ENCODE measurements at regions not wholly inside any gene's neighbourhood (a gene's known extent, or its start where the extent isn't known, plus 50 kb on each side); places are given as distances from the start of the nearest gene placed in this dataset.

DNA sequence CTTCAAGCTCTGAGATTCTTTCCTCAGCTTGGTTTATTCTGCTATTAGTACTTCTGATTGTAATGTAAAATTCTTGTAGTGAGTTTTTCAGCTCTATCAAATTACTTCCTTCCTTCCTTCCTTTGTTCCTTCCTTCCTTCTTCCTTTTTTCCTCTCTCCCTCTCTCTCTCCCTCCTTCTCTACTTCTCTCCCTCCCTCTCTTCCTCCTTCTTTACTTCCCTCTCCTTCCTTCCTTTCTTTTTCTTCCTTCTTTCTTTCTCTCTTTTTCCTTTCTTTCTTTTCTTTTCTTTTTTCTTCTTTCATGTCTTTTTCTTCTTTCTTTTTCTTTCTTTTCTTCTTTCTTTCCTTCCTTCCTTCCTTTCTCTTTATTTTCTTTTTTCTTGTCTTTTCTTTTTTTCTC is 565.2 kb upstream of the STXBP6 start:
- no peak overlapping the region for H3K27ac ChIP-seq (ENCODE audit: extremely low read depth, low read depth, low read length)
- H2AFZ ChIP-seq (ENCODE audit: low read depth, low read length) = no peak overlapping the region
- no peaks in the 10 kb centered on the region for H3K27me3 ChIP-seq (ENCODE audit: control insufficient read depth in 2 of 2, insufficient read depth in 2 of 2, low read length in 2 of 2)
- no peaks in the 10 kb centered on the region for H3K36me3 ChIP-seq (ENCODE audit: control insufficient read depth, insufficient read depth, low read length)
- H3K9me1 ChIP-seq (ENCODE audit: control insufficient read depth, insufficient read depth, low read length) = no peaks in the 10 kb centered on the region
- FAIRE-seq = no peak
- TF ChIP-seq ZNF197 (CRISPR knock-in tag; IDR thresholded peaks at IDR 0.05; ENCODE audit: low read depth) (no peak), HIVEP1 (CRISPR knock-in tag; IDR thresholded peaks at IDR 0.05) (no peak), SMAD4 (CRISPR knock-in tag; conservative IDR thresholded peaks at IDR 0.05) (no peak), KLF16 (IDR thresholded peaks at IDR 0.05) (no peak), BRF1 (IDR thresholded peaks at IDR 0.05; ENCODE audit: borderline replicate concordance, extremely low read depth, insufficient read length) (no peak)
- no peak overlapping the region for H3K4me2 ChIP-seq (ENCODE audit: insufficient read depth, low read length)
- BruUV-seq (replicated peaks) = no TSS peak
- H3K79me2 ChIP-seq (ENCODE audit: control insufficient read depth, insufficient read depth, low read length) = no peaks in the 10 kb centered on the region
- H4K20me1 ChIP-seq (replicated peaks; ENCODE audit: control insufficient read depth, insufficient read depth, low read length) = no peaks in the 10 kb centered on the region
- intact Hi-C loops (cut with micrococcal nuclease) = no loop called here
- in situ Hi-C loops (cut with MboI) = no loop called here
- no peak overlapping the region for H3K9ac ChIP-seq (ENCODE audit: insufficient read depth in 1 of 2, low read depth in 2 of 2, low read length in 2 of 2)
- H3K4me3 ChIP-seq = no peak overlapping the region
- ChIA-PET CTCF (ENCODE audit: low intra/inter-chr PET ratio) (no interaction called here), POLR2A (no interaction called here)
- H3K4me1 ChIP-seq (replicated peaks in 1 of 2; ENCODE audit: control insufficient read depth in 2 of 2, insufficient read depth in 2 of 2, low read length in 2 of 2) = no peaks in the 10 kb centered on the region
- ATAC-seq = no peak
- H3K9me3 ChIP-seq (replicated peaks; ENCODE audit: control insufficient read depth, insufficient read depth, low read depth, low read length) = no peaks in the 10 kb centered on the region
- DNase-seq (ENCODE audit: extremely low read depth in 1 of 4, low spot score in 3 of 4) = no peak

DNA sequence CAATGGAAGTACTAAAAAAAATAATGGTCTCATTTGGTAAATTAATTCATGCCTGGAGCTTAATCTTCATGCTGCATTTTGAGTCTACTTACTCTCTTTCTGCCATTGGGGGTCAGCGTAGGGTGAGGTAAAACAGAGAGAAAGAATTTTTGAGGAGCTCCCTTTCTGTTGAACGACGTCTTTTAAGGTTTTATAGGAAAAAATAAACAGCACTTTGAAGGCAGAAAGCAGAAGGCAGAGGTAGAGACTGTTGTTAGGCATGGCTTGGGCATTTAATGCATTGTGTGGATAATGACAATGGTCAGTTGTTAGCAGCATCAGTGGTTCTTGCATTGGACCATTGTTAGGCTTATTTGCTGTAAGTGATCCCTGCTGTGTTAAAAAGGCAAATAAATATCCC is 557.2 kb upstream of the STXBP6 start:
- Histone ChIP-seq H3K27ac (ENCODE audit: extremely low read depth, low read depth, low read length) (no peak overlapping the region), H3K36me3 (ENCODE audit: control insufficient read depth, insufficient read depth, low read length) (no peaks in the 10 kb centered on the region), H3K27me3 (ENCODE audit: control insufficient read depth in 2 of 2, insufficient read depth in 2 of 2, low read length in 2 of 2) (no peaks in the 10 kb centered on the region), H3K79me2 (ENCODE audit: control insufficient read depth, insufficient read depth, low read length) (no peaks in the 10 kb centered on the region), H3K9me3 (replicated peaks; ENCODE audit: control insufficient read depth, insufficient read depth, low read depth, low read length) (no peaks in the 10 kb centered on the region), H3K4me1 (replicated peaks in 1 of 2; ENCODE audit: control insufficient read depth in 2 of 2, insufficient read depth in 2 of 2, low read length in 2 of 2) (no peaks in the 10 kb centered on the region), H3K9ac (ENCODE audit: insufficient read depth in 1 of 2, low read depth in 2 of 2, low read length in 2 of 2) (no peak overlapping the region), H4K20me1 (replicated peaks; ENCODE audit: control insufficient read depth, insufficient read depth, low read length) (no peaks in the 10 kb centered on the region), H3K9me1 (ENCODE audit: control insufficient read depth, insufficient read depth, low read length) (no peaks in the 10 kb centered on the region), H2AFZ (ENCODE audit: low read depth, low read length) (no peak overlapping the region), H3K4me2 (ENCODE audit: insufficient read depth, low read length) (no peak overlapping the region), H3K4me3 (no peak overlapping the region)
- in situ Hi-C loops (cut with MboI) = no loop called here
- no peak for TF ChIP-seq ZNF316 (IDR thresholded peaks at IDR 0.05)
- TF ChIP-seq DDX20 (tag; IDR thresholded peaks at IDR 0.05; ENCODE audit: low read depth) = no peak
- TF ChIP-seq, protein P1, sequence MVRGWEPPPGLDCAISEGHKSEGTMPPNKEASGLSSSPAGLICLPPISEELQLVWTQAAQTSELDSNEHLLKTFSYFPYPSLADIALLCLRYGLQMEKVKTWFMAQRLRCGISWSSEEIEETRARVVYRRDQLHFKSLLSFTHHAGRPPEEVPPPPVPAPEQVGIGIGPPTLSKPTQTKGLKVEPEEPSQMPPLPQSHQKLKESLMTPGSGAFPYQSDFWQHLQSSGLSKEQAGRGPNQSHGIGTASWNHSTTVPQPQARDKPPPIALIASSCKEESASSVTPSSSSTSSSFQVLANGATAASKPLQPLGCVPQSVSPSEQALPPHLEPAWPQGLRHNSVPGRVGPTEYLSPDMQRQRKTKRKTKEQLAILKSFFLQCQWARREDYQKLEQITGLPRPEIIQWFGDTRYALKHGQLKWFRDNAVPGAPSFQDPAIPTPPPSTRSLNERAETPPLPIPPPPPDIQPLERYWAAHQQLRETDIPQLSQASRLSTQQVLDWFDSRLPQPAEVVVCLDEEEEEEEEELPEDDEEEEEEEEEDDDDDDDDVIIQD (CRISPR knock-in tag; IDR thresholded peaks at IDR 0.05) = no peak
- TF ChIP-seq, protein P2, sequence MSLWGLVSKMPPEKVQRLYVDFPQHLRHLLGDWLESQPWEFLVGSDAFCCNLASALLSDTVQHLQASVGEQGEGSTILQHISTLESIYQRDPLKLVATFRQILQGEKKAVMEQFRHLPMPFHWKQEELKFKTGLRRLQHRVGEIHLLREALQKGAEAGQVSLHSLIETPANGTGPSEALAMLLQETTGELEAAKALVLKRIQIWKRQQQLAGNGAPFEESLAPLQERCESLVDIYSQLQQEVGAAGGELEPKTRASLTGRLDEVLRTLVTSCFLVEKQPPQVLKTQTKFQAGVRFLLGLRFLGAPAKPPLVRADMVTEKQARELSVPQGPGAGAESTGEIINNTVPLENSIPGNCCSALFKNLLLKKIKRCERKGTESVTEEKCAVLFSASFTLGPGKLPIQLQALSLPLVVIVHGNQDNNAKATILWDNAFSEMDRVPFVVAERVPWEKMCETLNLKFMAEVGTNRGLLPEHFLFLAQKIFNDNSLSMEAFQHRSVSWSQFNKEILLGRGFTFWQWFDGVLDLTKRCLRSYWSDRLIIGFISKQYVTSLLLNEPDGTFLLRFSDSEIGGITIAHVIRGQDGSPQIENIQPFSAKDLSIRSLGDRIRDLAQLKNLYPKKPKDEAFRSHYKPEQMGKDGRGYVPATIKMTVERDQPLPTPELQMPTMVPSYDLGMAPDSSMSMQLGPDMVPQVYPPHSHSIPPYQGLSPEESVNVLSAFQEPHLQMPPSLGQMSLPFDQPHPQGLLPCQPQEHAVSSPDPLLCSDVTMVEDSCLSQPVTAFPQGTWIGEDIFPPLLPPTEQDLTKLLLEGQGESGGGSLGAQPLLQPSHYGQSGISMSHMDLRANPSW (CRISPR knock-in tag; IDR thresholded peaks at IDR 0.05) = no peak
- no peak for TF ChIP-seq TEAD4 (IDR thresholded peaks at IDR 0.05; ENCODE audit: low read length)
- TF ChIP-seq TEAD4 (CRISPR knock-in tag; IDR thresholded peaks at IDR 0.05; ENCODE audit: borderline replicate concordance) = no peak
- WGBS (ENCODE audit: insufficient coverage, low coverage, missing lambda C conversion rate) = 4% methylated on average over 3 of the region's 3 CpGs
- no peak for ATAC-seq
- BruUV-seq (replicated peaks) = no TSS peak
- DNase-seq (ENCODE audit: extremely low read depth in 1 of 4, low spot score in 3 of 4) = no peak
- intact Hi-C loops (cut with micrococcal nuclease) = no loop called here
- no peak for FAIRE-seq
- ChIA-PET POLR2A (no interaction called here), CTCF (ENCODE audit: low intra/inter-chr PET ratio) (no interaction called here)

All from K562 (cell line).